ENCODE measurements at regions not wholly inside any gene's neighbourhood (a gene's known extent, or its start where the extent isn't known, plus 50 kb on each side); places are given as distances from the start of the nearest gene placed in this dataset.

- DNase-seq: no peak
- Mint-ChIP-seq H3K4me1 (ENCODE audit: low read depth, unreplicated experiment) (no peaks in the 10 kb centered on the region), H3K4me3 (ENCODE audit: unreplicated experiment) (no peak overlapping the region), H3K9me3 (ENCODE audit: unreplicated experiment) (no peaks in the 10 kb centered on the region), H3K36me3 (ENCODE audit: unreplicated experiment) (no peaks in the 10 kb centered on the region), H3K27me3 (ENCODE audit: unreplicated experiment) (no peaks in the 10 kb centered on the region), H3K27ac (ENCODE audit: unreplicated experiment) (no peak overlapping the region)
- no peak for TF ChIP-seq CTCF (IDR thresholded peaks at IDR 0.05; ENCODE audit: partially characterized antibody, unreplicated experiment)
These were observed 464.9 kb upstream of the NWD2 start for GRCh38 chr4:36779601-36780000.

- DNase-seq: no peak
- no peak overlapping the region for H3K4me3 Mint-ChIP-seq (ENCODE audit: unreplicated experiment)
These were observed 458.6 kb upstream of the NWD2 start for GRCh38 chr4:36785973-36786372.

GRCh38 chr4:36786519-36786918, 458.0 kb upstream of the NWD2 start:
- no peaks in the 10 kb centered on the region for H3K36me3 Mint-ChIP-seq (ENCODE audit: unreplicated experiment)
- no peak overlapping the region for H3K4me3 Mint-ChIP-seq (ENCODE audit: unreplicated experiment)
- peaks cover 2% of the 10 kb centered on the region for H3K27me3 Mint-ChIP-seq (ENCODE audit: unreplicated experiment)
- no peaks in the 10 kb centered on the region for H3K9me3 Mint-ChIP-seq (ENCODE audit: unreplicated experiment)
- no peak for TF ChIP-seq CTCF (IDR thresholded peaks at IDR 0.05; ENCODE audit: partially characterized antibody, unreplicated experiment)
- no peak overlapping the region for H3K27ac Mint-ChIP-seq (ENCODE audit: unreplicated experiment)
- peaks cover 12% of the 10 kb centered on the region for H3K4me1 Mint-ChIP-seq (ENCODE audit: low read depth, unreplicated experiment)
- no peak for DNase-seq

More at GRCh38 chr4:36785973-36786372, 458.6 kb upstream of the NWD2 start:
- Mint-ChIP-seq H3K36me3 (ENCODE audit: unreplicated experiment) (no peaks in the 10 kb centered on the region), H3K27ac (ENCODE audit: unreplicated experiment) (no peak overlapping the region), H3K27me3 (ENCODE audit: unreplicated experiment) (peaks cover 2% of the 10 kb centered on the region), H3K4me1 (ENCODE audit: low read depth, unreplicated experiment) (peaks cover 12% of the 10 kb centered on the region), H3K9me3 (ENCODE audit: unreplicated experiment) (no peaks in the 10 kb centered on the region)
- no peak for TF ChIP-seq CTCF (IDR thresholded peaks at IDR 0.05; ENCODE audit: partially characterized antibody, unreplicated experiment)

GRCh38 chr4:36794716-36795115, 449.8 kb upstream of the NWD2 start:
- H3K27ac Mint-ChIP-seq (ENCODE audit: unreplicated experiment): no peak overlapping the region
- H3K4me3 Mint-ChIP-seq (ENCODE audit: unreplicated experiment): no peak overlapping the region
- H3K9me3 Mint-ChIP-seq (ENCODE audit: unreplicated experiment): peaks cover 4% of the 10 kb centered on the region
- H3K27me3 Mint-ChIP-seq (ENCODE audit: unreplicated experiment): no peaks in the 10 kb centered on the region
- no peak for TF ChIP-seq CTCF (IDR thresholded peaks at IDR 0.05; ENCODE audit: partially characterized antibody, unreplicated experiment)
- H3K4me1 Mint-ChIP-seq (ENCODE audit: low read depth, unreplicated experiment): no peaks in the 10 kb centered on the region
- H3K36me3 Mint-ChIP-seq (ENCODE audit: unreplicated experiment): peaks cover 9% of the 10 kb centered on the region
- DNase-seq: no peak

- H3K4me1 Mint-ChIP-seq (ENCODE audit: low read depth, unreplicated experiment): no peaks in the 10 kb centered on the region
- H3K4me3 Mint-ChIP-seq (ENCODE audit: unreplicated experiment): no peak overlapping the region
- no peaks in the 10 kb centered on the region for H3K9me3 Mint-ChIP-seq (ENCODE audit: unreplicated experiment)
- no peaks in the 10 kb centered on the region for H3K36me3 Mint-ChIP-seq (ENCODE audit: unreplicated experiment)
- no peak for DNase-seq
- no peak for TF ChIP-seq CTCF (IDR thresholded peaks at IDR 0.05; ENCODE audit: partially characterized antibody, unreplicated experiment)
- no peak overlapping the region for H3K27ac Mint-ChIP-seq (ENCODE audit: unreplicated experiment)
- H3K27me3 Mint-ChIP-seq (ENCODE audit: unreplicated experiment): peaks cover 1% of the 10 kb centered on the region
These were observed 432.4 kb upstream of the NWD2 start for GRCh38 chr4:36812149-36812548.
